Effector memory CD8-positive, alpha-beta T cell (primary cell): ENCODE measurements at regions not wholly inside any gene's neighbourhood (a gene's known extent, or its start where the extent isn't known, plus 50 kb on each side); places are given as distances from the start of the nearest gene placed in this dataset.
"Not testable (repeated sequence)": the region's sequence is repeated elsewhere in the genome, so short reads cannot be mapped to it uniquely, and the experiment has no call there.

Source experiments
- ATAC-seq: fragments of 150-1000 bp; cut with Tn5 transposase; replicated peaks from 2 replicates; pipeline ENCODE4 v1.10.0; 2021; ENCODE audit warnings: mild to moderate bottlenecking, moderate library complexity
- DNase-seq, 3 experiments: peaks; one replicate each; pipeline ENCODE4 v3.0.0; 2021
- H3K27ac Mint-ChIP-seq, 2 donors: one replicate each; pipeline ENCODE4 v1.8.0; 2022; ENCODE audit warnings: mild to moderate bottlenecking in 2 of 2, mixed read lengths in 2 of 2, moderate library complexity in 2 of 2
- H3K27me3 Mint-ChIP-seq, 2 donors: one replicate each; pipeline ENCODE4 v1.8.0; 2022; ENCODE audit warnings: mixed read lengths in 2 of 2
- H3K36me3 Mint-ChIP-seq: one replicate; pipeline ENCODE4 v1.8.0; 2022; ENCODE audit warnings: mild to moderate bottlenecking, moderate library complexity, mixed read lengths; ENCODE audit not compliant: insufficient read depth
- H3K4me1 Mint-ChIP-seq, 2 donors: one replicate each; pipeline ENCODE4 v1.8.0; 2022; ENCODE audit warnings: low read depth in 2 of 2, mixed read lengths in 2 of 2
- H3K4me3 Mint-ChIP-seq, 2 donors: one replicate each; pipeline ENCODE4 v1.8.0; 2022; ENCODE audit warnings: mild to moderate bottlenecking in 2 of 2, mixed read lengths in 2 of 2, moderate library complexity in 2 of 2
- H3K9me3 Mint-ChIP-seq, 2 donors: one replicate each; pipeline ENCODE4 v1.8.0; 2022; ENCODE audit warnings: mixed read lengths in 2 of 2

GRCh38 chr15:22358932-22359331 lies 99.8 kb upstream of the GOLGA6L22 start:
- not testable (repeated sequence) for H3K9me3 Mint-ChIP-seq, H3K27me3 Mint-ChIP-seq, H3K4me1 Mint-ChIP-seq, H3K4me3 Mint-ChIP-seq, H3K36me3 Mint-ChIP-seq, ATAC-seq, DNase-seq, H3K27ac Mint-ChIP-seq

- not testable (repeated sequence) for H3K4me1 Mint-ChIP-seq, H3K4me3 Mint-ChIP-seq, H3K36me3 Mint-ChIP-seq, H3K9me3 Mint-ChIP-seq, H3K27ac Mint-ChIP-seq, H3K27me3 Mint-ChIP-seq
- peak in 2 of 3 experiments; percentile 10 to 12 for DNase-seq
- peak; percentile 70 for ATAC-seq
These were observed 99.1 kb upstream of the GOLGA6L22 start for GRCh38 chr15:22359587-22359986.

- H3K27ac Mint-ChIP-seq, H3K36me3 Mint-ChIP-seq, H3K4me3 Mint-ChIP-seq, DNase-seq, H3K27me3 Mint-ChIP-seq, H3K4me1 Mint-ChIP-seq, H3K9me3 Mint-ChIP-seq: not testable (repeated sequence)
- ATAC-seq, result peak; percentile 85
These were observed 98.0 kb upstream of the GOLGA6L22 start for GRCh38 chr15:22360696-22361095.

DNA sequence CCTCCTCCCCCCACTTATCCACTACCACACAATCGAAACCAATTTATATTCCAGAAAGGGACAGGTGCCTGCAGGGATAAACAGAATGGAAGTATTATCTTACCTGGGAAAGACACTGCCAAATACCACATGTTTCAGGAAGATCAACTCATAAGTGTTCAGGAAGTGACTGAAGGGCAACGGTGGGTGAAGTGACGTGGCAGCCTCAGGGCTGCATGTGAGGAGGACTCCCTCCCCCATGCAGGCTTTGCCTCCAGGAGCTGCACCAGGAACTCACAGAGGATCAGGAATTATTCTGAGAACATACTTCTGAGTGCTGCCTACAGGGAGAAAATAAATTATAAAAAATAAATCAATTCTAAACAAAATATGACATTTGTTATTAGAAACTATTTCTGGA lies 96.2 kb upstream of the GOLGA6L22 start:
- H3K4me1 Mint-ChIP-seq, DNase-seq, H3K36me3 Mint-ChIP-seq, H3K4me3 Mint-ChIP-seq, H3K27me3 Mint-ChIP-seq, H3K9me3 Mint-ChIP-seq, H3K27ac Mint-ChIP-seq: not testable (repeated sequence)
- ATAC-seq, result peak; percentile 23

- not testable (repeated sequence) for H3K4me3 Mint-ChIP-seq, H3K9me3 Mint-ChIP-seq, H3K4me1 Mint-ChIP-seq, DNase-seq, H3K27ac Mint-ChIP-seq, H3K36me3 Mint-ChIP-seq, H3K27me3 Mint-ChIP-seq
- peak; percentile 42 for ATAC-seq
These were observed 87.4 kb upstream of the GOLGA6L22 start for GRCh38 chr15:22371246-22371834.

- ATAC-seq, DNase-seq, H3K4me3 Mint-ChIP-seq, H3K4me1 Mint-ChIP-seq, H3K36me3 Mint-ChIP-seq, H3K9me3 Mint-ChIP-seq, H3K27me3 Mint-ChIP-seq, H3K27ac Mint-ChIP-seq: not testable (repeated sequence)
These were observed 84.2 kb upstream of the GOLGA6L22 start for GRCh38 chr15:22374531-22374930.

GRCh38 chr15:22375829-22376228 lies 82.9 kb upstream of the GOLGA6L22 start:
- not testable (repeated sequence) for H3K4me1 Mint-ChIP-seq, H3K27ac Mint-ChIP-seq, DNase-seq, H3K9me3 Mint-ChIP-seq, H3K36me3 Mint-ChIP-seq, ATAC-seq, H3K27me3 Mint-ChIP-seq, H3K4me3 Mint-ChIP-seq

- not testable (repeated sequence) for H3K27ac Mint-ChIP-seq, H3K36me3 Mint-ChIP-seq, H3K4me1 Mint-ChIP-seq, H3K27me3 Mint-ChIP-seq, DNase-seq, H3K4me3 Mint-ChIP-seq, H3K9me3 Mint-ChIP-seq
- ATAC-seq, result peak; percentile 77
These were observed 80.8 kb upstream of the GOLGA6L22 start for GRCh38 chr15:22377859-22378258.

- not testable (repeated sequence) for H3K36me3 Mint-ChIP-seq, ATAC-seq, DNase-seq, H3K27me3 Mint-ChIP-seq, H3K4me3 Mint-ChIP-seq, H3K27ac Mint-ChIP-seq, H3K9me3 Mint-ChIP-seq, H3K4me1 Mint-ChIP-seq
These were observed 71.0 kb upstream of the GOLGA6L22 start for GRCh38 chr15:22387691-22388090.

GRCh38 chr15:22388365-22388764 lies 70.3 kb upstream of the GOLGA6L22 start:
- not testable (repeated sequence) for H3K27ac Mint-ChIP-seq, H3K36me3 Mint-ChIP-seq, H3K4me3 Mint-ChIP-seq, DNase-seq, H3K27me3 Mint-ChIP-seq, ATAC-seq, H3K9me3 Mint-ChIP-seq, H3K4me1 Mint-ChIP-seq

- H3K4me3 Mint-ChIP-seq, H3K4me1 Mint-ChIP-seq, DNase-seq, ATAC-seq, H3K27me3 Mint-ChIP-seq, H3K36me3 Mint-ChIP-seq, H3K27ac Mint-ChIP-seq, H3K9me3 Mint-ChIP-seq: not testable (repeated sequence)
These were observed 57.5 kb upstream of the GOLGA6L22 start for GRCh38 chr15:22401207-22401606.

DNA sequence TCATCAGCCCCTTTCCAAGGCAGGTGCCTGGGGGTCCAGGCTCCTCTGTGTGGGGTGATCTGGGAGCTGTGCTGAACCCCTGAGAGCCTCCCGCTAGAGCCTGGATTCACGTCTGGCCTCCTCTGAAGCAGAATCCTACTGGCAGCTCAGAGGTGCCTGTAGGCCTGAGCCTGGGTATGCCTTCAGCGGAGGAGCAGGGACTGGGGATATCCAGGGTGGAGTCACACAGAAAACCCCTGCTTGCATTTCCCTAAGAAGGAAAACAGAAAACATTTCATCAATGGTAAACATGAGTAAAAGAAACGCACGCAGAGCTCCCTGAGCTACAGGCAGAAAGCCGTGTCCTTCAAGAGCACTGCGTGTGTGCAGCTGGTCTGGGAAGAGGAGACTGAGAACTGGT lies 57.0 kb upstream of the GOLGA6L22 start:
- not testable (repeated sequence) for H3K4me1 Mint-ChIP-seq, ATAC-seq, H3K27me3 Mint-ChIP-seq, DNase-seq, H3K9me3 Mint-ChIP-seq, H3K27ac Mint-ChIP-seq, H3K4me3 Mint-ChIP-seq, H3K36me3 Mint-ChIP-seq

DNA sequence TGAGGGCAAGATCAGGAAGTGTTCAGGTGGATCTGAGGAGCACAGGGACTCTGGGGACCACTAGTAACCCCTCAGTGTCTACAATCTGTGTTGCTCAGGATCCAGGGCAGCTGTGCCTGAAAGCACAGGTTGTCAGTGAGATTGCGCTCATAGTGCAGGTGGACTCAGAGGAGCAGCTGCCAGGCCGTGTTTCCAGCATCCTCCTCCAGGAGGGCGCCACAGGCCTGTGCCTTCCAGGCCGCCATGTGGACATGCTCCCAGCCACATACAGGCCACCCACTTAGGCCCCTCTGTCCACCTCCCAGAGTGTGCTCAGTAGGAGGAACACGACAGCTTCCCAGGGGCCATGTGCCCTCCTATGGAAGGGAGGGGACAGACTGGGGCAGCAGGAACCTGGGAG lies 52.9 kb upstream of the GOLGA6L22 start:
- H3K4me3 Mint-ChIP-seq, H3K27ac Mint-ChIP-seq, DNase-seq, H3K9me3 Mint-ChIP-seq, H3K27me3 Mint-ChIP-seq, ATAC-seq, H3K36me3 Mint-ChIP-seq, H3K4me1 Mint-ChIP-seq: not testable (repeated sequence)
